GM19324 (cell line): ENCODE measurements at regions not wholly inside any gene's neighbourhood (a gene's known extent, or its start where the extent isn't known, plus 50 kb on each side); places are given as distances from the start of the nearest gene placed in this dataset.

Experiments
- ATAC-seq: cut with Tn5 transposase; IDR thresholded peaks from one replicate; pipeline ENCODE4 v1.9.1; 2021; ENCODE audit warnings: mild to moderate bottlenecking, moderate library complexity; ENCODE audit not compliant: unreplicated experiment, low FRiP score

- ATAC-seq, result no peak
These were observed 90.6 kb upstream of the SYNDIG1 start for GRCh38 chr20:24378661-24379483.

- ATAC-seq, result no peak
These were observed 92.9 kb upstream of the SYNDIG1 start for GRCh38 chr20:24376311-24377099.

GRCh38 chr20:24373372-24373771 is 96.1 kb upstream of the SYNDIG1 start:
- no peak for ATAC-seq

- ATAC-seq, result no peak
These were observed 98.3 kb upstream of the SYNDIG1 start for GRCh38 chr20:24370911-24371695.

GRCh38 chr20:24370249-24370648 is 99.2 kb upstream of the SYNDIG1 start:
- no peak for ATAC-seq

GRCh38 chr20:24368253-24368652 is 101.2 kb upstream of the SYNDIG1 start:
- ATAC-seq, result no peak

- no peak for ATAC-seq
These were observed 103.0 kb upstream of the SYNDIG1 start for GRCh38 chr20:24366336-24367004.

GRCh38 chr20:24365670-24366069 is 103.8 kb upstream of the SYNDIG1 start:
- ATAC-seq, result no peak

- ATAC-seq, result no peak
These were observed 104.9 kb upstream of the SYNDIG1 start for GRCh38 chr20:24364482-24364881.

- no peak for ATAC-seq
These were observed 106.4 kb upstream of the SYNDIG1 start for GRCh38 chr20:24363031-24363430.

- no peak for ATAC-seq
These were observed 107.3 kb upstream of the SYNDIG1 start for GRCh38 chr20:24362080-24362479.

GRCh38 chr20:24361541-24361940 is 107.9 kb upstream of the SYNDIG1 start:
- ATAC-seq, result no peak

- ATAC-seq, result no peak
These were observed 108.9 kb upstream of the SYNDIG1 start for GRCh38 chr20:24360531-24360930.

- no peak for ATAC-seq
These were observed 110.0 kb upstream of the SYNDIG1 start for GRCh38 chr20:24359321-24360027.

GRCh38 chr20:24357931-24358330 is 111.5 kb upstream of the SYNDIG1 start:
- no peak for ATAC-seq

- ATAC-seq, result no peak
These were observed 112.3 kb upstream of the SYNDIG1 start for GRCh38 chr20:24357177-24357576.

- no peak for ATAC-seq
These were observed 116.2 kb upstream of the SYNDIG1 start for GRCh38 chr20:24353135-24353690.

GRCh38 chr20:24350923-24351368 is 118.5 kb upstream of the SYNDIG1 start:
- ATAC-seq, result no peak

- ATAC-seq, result no peak
These were observed 127.6 kb upstream of the SYNDIG1 start for GRCh38 chr20:24341781-24342180.
